ENCODE measurements at regions not wholly inside any gene's neighbourhood (a gene's known extent, or its start where the extent isn't known, plus 50 kb on each side); places are given as distances from the start of the nearest gene placed in this dataset.

GRCh38 chr15:67981848-67982247, 72.3 kb upstream of the PIAS1 start:
- TF ChIP-seq CTCF (IDR thresholded peaks at IDR 0.05) (no peak), POLR2A (IDR thresholded peaks at IDR 0.05) (no peak), POLR2AphosphoS5 (IDR thresholded peaks at IDR 0.05) (no peak), EP300 (IDR thresholded peaks at IDR 0.05) (no peak)
